Non-pigmented ciliary epithelial cell (primary cell): ENCODE measurements at regions not wholly inside any gene's neighbourhood (a gene's known extent, or its start where the extent isn't known, plus 50 kb on each side); places are given as distances from the start of the nearest gene placed in this dataset.
"Not testable (repeated sequence)": the region's sequence is repeated elsewhere in the genome, so short reads cannot be mapped to it uniquely, and the experiment has no call there.

Experiments used
- DNase-seq: peaks from one replicate; pipeline ENCODE4 v3.0.0-alpha.2; 2010; ENCODE audit warnings: low read depth

DNA sequence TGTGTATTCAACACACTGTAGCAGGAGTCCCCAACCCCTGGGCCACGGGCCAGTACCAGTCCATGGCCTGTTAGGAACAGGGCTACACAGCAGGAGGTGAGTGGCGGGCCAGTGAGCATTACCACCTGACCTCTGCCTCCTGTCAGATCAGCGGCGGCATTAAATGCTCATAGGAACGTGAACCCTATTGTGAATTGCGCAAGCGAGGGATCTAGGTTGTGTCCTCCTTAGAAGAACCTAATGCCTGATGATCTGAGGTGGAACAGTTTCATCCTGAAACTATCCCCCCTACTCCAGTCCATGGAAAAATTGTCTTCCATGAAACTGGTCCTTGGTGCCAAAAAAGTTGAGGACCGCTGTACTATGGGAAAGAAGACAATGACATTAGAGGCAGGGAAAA lies 386.9 kb downstream of the PREX1 start:
- no peak for DNase-seq

DNA sequence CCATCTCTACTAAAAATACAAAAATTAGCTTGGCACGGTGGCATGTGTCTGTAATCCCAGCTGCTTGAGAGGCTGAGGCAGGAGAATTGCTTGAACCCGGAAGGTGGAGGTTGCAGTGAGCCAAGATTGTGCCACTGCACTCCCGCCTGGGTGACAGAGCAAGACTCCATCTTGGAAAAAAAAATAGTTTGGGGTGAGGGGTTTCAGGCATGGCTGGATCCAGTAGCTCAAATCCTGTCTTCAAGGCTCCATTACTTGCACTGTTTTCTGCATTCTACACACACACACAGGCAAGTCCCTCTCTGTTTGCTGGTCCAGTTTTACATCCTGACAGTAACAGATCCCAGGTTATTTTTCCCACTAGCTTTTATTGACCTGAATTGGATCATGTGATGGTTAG lies 387.5 kb downstream of the PREX1 start:
- not testable (repeated sequence) for DNase-seq

DNA sequence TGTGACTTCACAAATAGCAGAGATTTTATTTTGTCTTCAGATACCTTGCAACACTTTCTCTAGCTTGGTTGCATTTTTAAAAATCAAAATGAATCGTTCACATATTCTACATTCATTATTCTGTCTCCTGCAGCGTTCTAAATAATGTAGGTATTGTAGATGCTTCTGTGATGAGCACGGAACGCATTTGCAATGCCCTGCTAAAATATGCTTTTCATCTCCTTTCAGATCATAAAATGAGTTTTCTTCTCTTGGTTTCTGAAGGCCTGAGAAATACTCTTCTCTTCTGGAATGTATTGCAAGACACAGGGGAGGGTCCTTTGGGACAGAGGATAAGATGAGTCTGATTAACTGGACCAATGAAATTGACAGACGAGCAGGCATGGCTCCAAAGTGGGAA lies 390.7 kb downstream of the PREX1 start:
- DNase-seq = no peak

DNA sequence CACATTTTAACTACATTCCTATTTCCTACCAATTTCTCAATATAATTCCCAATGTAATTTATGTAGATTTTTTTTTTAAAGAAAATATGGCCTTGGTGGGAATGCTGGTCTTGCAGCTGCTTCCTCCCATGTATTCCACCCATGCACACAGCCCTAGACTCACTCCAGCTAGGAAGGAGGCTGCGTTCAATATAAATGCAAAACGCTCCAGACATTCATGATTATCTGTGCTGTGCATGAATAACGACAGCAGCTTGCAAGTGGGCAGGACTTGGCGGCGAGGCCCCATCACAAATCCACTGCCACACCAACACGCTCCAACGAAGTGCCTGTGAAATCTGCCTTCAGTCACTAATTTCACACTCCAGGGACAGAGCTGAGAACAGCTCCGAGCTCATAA lies 391.2 kb downstream of the PREX1 start:
- DNase-seq = not testable (repeated sequence)

DNA sequence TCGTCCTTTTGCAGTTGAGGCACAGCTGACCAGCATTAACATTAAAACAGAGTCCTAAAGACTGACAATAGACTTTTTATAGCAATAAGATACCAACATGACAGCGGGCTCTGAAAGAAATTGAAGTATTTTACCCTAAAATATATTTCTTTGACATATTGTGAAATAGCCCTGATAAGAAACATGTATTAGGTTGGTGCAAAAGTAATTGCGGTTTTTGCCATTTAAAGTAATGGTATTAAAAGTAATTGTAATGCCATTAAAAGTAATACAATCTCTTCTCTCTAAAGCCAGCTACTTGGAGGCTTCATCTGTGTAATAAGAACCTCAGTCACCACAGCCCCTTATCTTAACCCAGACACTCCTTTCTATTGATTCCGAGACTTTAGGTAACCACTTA lies 394.6 kb downstream of the PREX1 start:
- DNase-seq = no peak

DNA sequence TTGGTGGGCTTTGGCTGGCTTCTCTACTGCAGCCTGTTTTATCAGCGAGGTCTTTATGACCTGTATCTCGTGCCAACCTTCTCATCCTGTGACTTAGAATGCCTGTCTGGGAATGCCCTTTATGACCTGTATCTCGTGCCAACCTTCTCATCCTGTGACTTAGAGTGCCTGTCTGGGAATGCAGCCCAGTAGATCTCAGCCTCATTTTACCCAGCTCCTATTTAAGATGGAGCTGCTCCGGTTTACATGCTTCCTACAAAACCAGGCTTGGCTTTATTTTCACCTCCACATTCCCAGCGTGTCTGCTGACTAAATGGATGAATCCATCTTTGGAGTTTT lies 395.3 kb downstream of the PREX1 start:
- DNase-seq = no peak

DNA sequence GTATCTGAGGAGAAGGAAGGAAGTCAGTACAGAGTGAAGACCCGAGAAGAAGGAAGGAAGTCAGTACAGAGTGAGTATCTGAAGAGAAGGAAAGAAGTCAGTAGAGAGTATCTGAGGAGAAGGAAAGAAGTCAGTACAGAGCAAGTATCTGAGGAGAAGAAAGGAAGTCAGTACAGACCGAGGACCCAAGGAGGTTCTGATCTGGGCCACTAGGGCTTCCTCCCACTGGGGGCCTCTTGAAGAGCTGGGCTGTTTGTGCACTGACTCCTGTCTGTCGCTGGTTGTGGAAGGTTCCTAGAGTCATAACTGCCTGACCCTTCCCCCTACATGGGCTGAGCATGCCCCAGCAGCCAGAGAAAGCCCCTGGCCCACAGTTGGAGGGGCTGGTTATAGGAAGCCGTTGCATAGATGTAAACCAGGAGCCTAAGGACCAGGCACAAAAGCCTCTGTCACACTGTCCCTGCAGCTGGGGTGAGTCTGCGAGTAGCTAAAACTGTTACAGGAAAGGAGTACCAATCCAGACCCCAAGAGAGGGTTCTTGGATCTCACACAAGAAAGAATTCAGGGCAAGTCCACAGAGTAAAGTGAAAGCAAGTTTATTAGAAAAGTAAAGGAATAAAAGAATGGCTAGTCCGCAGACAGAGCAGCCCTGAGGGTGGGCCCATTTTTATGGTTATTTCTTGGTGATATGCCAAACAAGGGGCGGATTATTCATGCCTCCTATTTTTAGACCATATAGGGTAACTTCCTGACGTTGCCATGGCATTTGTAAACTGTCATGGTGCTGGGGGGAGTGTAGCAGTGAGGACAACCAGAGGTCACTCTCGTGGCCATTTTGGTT lies 395.9 kb downstream of the PREX1 start:
- DNase-seq = no peak

DNA sequence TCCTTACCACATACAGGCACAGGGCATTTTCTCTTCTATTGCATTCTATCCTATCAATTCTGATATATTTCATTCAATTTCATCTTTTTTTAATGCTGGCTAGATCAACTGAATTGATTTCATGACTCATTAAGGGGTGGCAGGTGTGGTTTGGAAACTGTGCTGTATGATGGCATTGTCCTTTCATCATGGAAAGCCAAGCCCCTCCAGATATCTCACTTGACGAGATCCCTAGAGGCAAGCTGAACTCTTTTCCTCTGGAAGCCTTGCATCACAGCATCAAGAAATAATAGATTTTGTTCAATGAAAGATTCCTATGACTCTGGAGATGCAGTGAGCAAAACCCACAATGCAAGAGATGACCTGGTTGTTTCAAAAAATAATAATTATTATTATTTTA lies 401.2 kb downstream of the PREX1 start:
- DNase-seq = no peak

DNA sequence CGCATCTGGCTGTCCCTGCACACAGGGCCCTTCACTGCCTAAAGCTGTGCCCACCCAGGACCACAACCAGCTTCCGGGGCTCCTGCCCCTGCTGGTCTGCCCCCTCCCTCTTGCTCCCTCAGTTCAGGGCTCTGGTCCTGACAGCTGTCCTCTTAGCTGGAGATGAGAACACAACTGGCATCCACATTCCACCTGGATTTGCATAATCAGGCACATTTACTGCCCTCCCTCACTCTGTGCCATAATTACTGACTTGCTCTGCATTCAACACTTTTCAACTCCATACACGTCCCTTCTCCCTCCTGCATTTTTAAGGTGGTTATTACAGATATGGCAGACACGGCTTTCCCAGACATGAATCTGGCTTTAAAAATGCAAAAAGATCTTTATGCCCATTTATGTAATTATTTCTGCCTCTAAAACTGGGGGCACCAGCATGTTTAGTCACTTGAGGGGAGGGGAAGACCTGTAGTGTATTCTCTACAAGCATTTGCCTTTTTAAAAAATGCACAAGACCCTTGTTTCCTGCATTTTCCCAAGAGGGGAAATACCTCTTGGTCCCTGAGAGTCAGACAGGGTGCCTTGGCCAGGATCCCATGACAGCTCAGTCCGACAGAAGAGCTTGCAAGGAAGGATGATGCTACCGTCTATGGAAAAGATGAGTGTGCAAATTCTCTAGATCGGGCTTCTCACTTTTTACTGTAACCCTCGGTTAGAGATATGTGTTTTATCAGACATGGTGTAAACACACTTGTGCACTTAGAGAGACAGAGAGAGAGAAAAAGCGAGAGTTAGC lies 401.8 kb downstream of the PREX1 start:
- DNase-seq = no peak

DNA sequence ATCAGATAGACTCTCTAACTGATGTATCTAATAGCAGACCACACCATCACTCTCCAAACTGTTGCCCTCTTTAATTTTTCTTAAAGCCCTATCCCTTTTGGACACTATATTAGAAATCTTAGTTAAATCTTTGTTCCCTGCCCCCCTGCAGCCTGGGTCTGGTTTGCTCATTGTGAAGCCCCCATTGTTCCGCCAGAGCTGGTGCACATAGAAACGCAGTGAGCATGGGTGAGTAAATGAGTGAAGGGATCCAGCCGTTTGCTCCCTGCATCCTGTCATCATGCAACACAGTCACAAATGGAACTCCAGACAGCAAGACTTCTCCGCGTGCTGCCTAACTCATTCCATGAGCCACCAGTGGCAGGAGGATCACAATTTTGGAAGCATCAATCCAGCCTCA lies 402.5 kb downstream of the PREX1 start:
- DNase-seq = no peak

DNA sequence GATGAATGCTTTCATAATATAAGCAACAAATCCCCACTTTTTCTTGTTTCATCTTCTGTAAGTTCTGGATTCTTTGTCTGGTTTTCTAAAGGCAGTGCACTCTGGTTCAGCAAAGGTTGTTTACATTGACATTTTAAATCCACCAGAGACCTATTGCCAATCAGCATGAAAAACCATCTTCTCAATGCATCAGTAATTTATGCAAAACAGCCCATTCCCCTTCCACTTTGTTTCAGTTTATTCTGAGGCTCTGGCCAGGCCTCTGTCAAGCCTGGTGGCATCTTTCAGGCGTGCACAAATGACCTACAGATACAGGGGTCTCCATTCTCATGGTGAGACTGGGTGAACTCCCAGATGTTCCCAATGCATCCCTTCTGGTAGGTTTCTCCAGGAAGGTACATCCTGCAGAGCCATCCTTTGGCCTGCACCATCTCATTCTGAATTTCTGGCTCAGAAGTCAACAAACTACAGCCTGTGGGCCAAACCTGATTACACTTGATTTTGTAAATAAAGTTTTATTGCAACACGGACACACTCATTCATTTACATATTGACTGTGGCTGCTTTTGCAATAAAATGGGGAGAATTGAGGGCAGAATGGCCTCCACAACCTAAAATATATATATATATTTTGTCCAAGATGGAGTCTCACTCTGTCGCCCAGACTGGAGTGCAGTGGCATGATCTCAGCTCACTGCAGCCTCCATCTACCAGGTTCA lies 405.4 kb downstream of the PREX1 start:
- DNase-seq = no peak

DNA sequence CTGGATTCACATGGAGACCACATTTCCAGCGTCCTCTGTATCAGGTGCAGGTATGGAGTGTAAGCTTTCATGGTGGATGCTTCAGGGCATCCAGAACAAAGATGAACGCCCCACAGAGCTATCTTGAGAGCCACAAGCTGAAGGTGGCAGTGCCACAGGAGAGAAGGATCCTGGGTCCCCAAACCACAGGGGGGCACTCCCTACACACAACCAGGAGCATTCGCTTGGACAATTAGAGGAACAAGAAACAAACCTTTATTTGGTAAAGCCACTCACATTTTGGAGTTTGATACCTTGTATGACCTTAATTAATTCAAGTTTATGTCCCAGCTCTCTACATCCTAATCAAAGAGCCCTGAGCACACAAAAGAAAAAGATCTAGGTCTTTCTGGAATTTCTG lies 406.3 kb downstream of the PREX1 start:
- no peak for DNase-seq

DNA sequence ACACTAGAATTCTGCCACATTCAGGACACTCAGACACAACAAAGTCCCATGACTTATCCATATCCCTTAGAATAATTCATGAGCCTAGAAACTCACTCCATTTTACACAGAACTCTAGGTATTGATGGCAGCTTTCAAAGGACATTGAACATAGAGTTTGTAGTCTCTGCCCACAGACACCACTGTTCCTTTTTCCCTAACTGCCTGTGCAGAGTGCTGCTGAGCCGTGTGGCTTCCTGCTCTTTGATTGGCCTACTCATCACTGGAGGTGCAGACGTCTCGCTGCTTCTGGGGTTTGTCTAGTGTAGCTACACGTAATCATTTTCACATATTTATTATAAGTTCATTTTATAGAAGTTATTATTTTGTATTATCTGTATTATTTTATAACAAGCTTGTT lies 407.6 kb downstream of the PREX1 start:
- DNase-seq = no peak

DNA sequence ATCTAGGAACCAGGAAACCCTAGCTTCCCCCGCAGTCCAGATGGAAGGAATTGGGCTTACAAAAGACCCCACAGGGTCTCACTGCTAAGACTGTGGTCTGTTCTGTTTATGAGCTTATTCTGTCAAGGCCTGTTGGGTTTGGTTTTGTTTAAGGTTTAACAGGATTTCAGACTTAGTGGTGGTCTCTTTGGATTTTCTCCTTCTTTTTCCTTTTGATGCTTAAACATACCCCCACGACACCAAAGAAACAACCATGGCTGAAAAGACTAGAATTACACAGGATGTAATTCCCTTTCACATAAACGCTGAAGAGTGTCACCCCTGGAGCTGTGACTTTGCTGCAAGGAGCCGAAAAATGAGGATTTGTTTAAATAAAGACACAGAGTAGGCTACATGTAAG lies 408.6 kb downstream of the PREX1 start:
- DNase-seq = no peak

DNA sequence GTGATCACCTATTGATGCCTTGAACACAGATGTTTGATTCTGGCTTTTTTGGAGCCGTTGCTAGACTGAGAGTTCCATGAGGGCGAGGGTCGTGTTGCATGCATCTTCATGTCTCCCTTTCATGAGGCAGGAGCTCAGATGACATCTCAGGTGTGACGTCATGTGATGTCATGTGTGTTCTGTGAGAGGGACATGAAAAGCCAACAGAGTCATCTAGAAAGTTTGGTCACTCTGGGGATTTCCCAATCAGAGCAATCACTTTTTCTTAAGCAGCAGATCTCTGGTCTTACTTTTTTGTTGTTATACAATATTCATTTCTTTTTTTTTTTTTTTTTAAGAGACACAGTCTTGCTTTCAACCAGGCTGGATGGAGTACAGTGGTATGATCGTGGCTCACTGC lies 411.8 kb downstream of the PREX1 start:
- no peak for DNase-seq

DNA sequence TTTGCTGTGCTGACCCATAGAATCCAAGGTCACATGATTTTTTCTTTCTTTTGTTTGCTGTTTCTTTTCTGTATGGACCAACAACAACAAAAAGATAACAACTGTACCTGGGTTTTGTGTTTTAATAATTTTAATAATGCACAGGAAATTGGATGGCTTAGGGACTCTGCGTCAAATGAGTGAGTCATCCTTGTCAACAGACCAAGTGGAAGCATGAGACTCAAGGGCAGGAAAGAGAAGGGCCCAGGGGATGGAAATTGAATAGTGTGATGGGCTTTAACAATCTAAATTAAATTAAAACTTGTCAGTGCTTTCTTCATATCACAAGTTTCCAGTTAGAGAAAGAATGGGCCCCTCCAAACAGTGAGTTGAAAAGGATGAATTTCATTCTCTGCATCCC lies 413.0 kb downstream of the PREX1 start:
- DNase-seq = no peak

DNA sequence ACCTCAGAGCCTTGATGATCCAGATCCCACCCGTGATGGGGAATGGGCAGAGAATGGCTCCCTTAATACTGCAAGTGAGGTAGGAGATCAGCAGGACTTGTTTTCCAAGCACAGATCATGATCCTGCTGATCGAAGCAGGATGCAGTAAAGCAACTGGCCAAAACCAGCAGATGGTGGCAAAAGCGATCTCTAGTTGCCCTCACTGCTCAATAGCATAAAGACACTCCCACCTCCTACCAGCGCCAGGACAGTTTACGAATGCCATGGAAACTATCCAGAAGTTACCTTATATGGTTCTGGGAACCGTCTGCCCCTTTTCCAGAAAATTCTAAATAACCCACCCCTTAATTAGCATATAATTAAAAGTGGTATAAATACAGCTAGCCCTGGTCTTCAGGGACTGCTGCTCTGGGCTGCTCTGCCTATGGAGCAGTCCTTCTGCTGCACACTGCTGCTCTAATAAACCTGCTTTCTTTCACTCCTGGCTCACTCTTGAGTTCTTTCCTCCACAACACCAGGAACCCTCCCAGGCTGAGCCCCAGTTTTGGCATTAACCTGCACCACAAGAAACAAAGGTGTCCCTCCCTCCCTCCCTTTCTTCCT lies 415.8 kb downstream of the PREX1 start:
- DNase-seq = no peak

DNA sequence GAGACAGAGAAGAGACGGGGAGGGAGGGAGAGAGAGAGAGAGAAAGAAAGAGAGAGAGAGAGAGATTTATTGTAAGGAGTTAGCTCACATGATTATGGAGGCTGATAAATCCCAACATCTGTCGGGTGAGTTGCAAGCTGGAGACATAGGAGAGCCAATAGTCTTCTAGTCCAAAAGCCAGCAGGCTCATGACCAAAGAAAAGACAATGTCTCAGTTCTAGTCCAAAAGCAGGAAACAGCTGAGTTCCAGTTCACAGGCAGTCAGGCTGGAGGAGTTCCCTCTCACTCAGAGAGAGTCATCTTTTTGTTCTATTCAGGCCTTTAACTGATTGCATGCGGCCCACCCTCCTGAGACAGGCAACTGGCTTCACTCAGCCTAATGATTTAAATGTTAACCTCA lies 416.6 kb downstream of the PREX1 start:
- DNase-seq = no peak

DNA sequence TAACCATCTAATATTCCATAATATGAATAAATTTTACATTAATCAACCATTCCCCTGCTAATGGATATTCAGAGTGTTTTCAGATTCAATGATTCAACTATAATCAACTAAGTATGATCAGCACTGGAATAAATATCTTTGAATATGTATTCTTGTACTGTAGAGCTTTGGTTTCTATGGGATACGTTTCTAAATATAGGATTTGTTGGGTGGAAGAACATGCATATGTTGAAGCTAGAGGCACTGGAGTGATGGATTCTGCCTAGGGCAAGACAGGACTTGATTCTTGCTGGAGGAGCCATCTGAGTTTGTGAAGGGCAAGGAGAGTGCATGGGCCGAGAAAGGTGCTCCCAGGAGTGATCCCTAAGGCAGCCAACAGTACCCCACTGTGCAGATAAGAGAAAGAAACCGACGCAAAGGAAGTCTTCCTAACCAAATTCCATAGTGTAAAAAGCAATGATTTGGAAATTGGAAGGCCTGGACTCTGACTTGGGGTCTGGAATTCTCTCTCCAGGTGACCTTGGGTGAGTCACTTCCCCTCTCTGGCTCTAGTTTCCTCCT lies 418.7 kb downstream of the PREX1 start:
- no peak for DNase-seq

DNA sequence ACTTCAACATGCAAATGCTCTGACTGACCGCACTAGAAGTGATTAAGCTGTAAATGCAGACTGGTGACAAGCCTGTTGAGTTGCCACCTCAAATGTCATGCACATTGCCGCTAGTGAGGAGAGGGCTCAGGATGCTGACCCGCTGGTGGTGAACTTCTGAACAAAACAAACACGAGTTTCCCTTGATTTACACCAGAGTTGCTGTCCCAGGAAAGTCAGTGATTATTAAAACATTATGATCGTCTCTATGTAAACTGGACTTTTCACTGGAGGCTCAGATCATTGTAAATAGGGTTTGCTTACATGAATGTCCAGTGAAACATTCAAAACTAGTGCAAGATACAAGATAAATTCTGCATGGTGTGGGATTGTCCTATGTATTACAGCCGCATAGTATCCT lies 420.1 kb downstream of the PREX1 start:
- DNase-seq = no peak

DNA sequence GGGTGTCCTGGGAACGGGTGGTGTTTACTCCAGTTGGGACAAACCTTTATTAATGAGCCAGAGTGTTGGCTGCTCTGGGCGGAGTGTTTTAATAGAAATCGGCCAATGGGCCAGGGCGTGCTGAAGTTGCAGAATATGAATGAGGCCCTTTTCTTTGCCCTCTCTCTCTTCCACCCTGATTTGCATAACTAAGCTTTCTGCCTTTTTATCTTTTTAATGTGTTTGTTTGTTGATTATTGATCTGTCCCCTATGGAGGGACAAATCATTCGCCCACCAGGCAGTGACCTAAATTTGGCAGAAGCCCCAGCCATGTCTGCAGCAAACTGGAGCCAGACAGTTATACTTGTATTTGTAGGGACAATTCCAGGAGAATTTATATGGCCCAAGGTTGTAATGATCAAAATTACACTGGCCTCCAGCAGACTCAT lies 420.9 kb downstream of the PREX1 start:
- DNase-seq = no peak

DNA sequence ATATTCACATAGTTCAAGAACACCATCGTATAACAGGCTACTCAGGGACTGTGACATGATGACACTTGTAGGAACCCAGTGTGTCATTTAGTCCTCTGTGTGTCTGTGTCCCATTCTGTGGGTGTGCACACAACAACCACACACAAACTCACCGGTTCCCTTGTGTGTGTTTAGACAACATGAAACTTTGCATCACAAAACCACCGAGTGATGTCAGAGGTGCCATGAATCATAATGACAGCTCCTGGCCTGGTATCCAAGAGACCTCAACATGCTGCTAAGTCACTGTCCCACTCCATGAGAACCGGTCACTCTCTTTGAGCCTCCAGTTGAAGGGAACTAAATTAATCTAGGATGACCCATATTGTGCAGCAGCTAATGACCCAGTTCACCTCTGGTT lies 421.3 kb downstream of the PREX1 start:
- no peak for DNase-seq
